A673 (cell line): ENCODE measurements at regions not wholly inside any gene's neighbourhood (a gene's known extent, or its start where the extent isn't known, plus 50 kb on each side); places are given as distances from the start of the nearest gene placed in this dataset.

Source experiments
- BruUV-seq: library from RNA; stranded (reverse); fragments of 400-500 nt; replicated peaks from 2 replicates; lab custom pipeline; 2021; lab: Mats Ljungman, UMichigan
- CTCF ChIA-PET: fragments of 300-600 bp; sonication (Branson Sonifier 250); formaldehyde crosslinking; loops from one replicate; lab custom pipeline; 2022; ENCODE audit warnings: antibody characterized with exemption; lab: Charles Lee
- POLR2A ChIA-PET: fragments of 300-600 bp; sonication (Branson Sonifier 250); formaldehyde crosslinking; loops from one replicate; lab custom pipeline; 2022; ENCODE audit warnings: antibody characterized with exemption; ENCODE audit not compliant: low non-redundant PET; lab: Charles Lee
- DNase-seq: peaks from one replicate; pipeline ENCODE4 v3.0.0-alpha.2; 2015; ENCODE audit warnings: low spot score
- H3K27ac ChIP-seq: fragments of 200-600 bp; sonication (generic); 2 replicates; pipeline ENCODE4 v1.5.1; 2016; ENCODE audit warnings: mixed run types, low read depth, mild to moderate bottlenecking, mixed read lengths, antibody characterized with exemption, low read length; ENCODE audit not compliant: poor library complexity, severe bottlenecking
- H3K27me3 ChIP-seq: fragments of 200-600 bp; sonication (generic); replicated peaks from 2 replicates; pipeline ENCODE4 v1.6.1; 2017; ENCODE audit warnings: mixed run types, low read depth, mild to moderate bottlenecking, mixed read lengths, antibody characterized with exemption, low read length; ENCODE audit not compliant: insufficient read depth, poor library complexity
- H3K36me3 ChIP-seq: fragments of 200-600 bp; sonication (generic); 2 replicates; pipeline ENCODE4 v1.6.1; 2016; ENCODE audit warnings: mixed run types, mild to moderate bottlenecking, mixed read lengths, antibody characterized with exemption, low read length; ENCODE audit not compliant: insufficient read depth, poor library complexity, severe bottlenecking
- H3K4me1 ChIP-seq: fragments of 200-600 bp; sonication (generic); 2 replicates; pipeline ENCODE4 v1.6.1; 2017; ENCODE audit warnings: mixed run types, mild to moderate bottlenecking, mixed read lengths, antibody characterized with exemption, low read length; ENCODE audit not compliant: insufficient read depth, poor library complexity, severe bottlenecking
- H3K4me3 ChIP-seq: fragments of 200-600 bp; sonication (generic); 2 replicates; pipeline ENCODE4 v1.5.1; 2016; ENCODE audit warnings: low read depth, mixed run types, mild to moderate bottlenecking, mixed read lengths, low read length; ENCODE audit not compliant: poor library complexity, severe bottlenecking
- H3K9me3 ChIP-seq: fragments of 200-600 bp; sonication (generic); 2 replicates; pipeline ENCODE4 v1.6.1; 2016; ENCODE audit warnings: mixed run types, low read depth, mild to moderate bottlenecking, mixed read lengths, antibody characterized with exemption, low read length; ENCODE audit not compliant: poor library complexity, severe bottlenecking
- CTCF ChIP-seq: fragments of 300-800, 200-600 bp; sonication (generic); conservative IDR thresholded peaks from 2 replicates; pipeline ENCODE4 v1.5.1; 2017; ENCODE audit warnings: low read depth, mild to moderate bottlenecking, antibody characterized with exemption, low read length, moderate library complexity, mixed read lengths
- EZH2 ChIP-seq: fragments of 200-600 bp; sonication (generic); IDR thresholded peaks from 2 replicates; pipeline ENCODE4 v1.6.1; 2017; ENCODE audit warnings: borderline replicate concordance, low read depth, mild to moderate bottlenecking, mixed read lengths, antibody characterized with exemption, low read length; ENCODE audit not compliant: poor library complexity, severe bottlenecking
- intact Hi-C: fragments of 100-400 bp; cut with micrococcal nuclease; formaldehyde crosslinking; loops from one replicate; pipeline ENCODE4 v1.10.0; 2022; ENCODE audit not compliant: unreplicated experiment

DNA sequence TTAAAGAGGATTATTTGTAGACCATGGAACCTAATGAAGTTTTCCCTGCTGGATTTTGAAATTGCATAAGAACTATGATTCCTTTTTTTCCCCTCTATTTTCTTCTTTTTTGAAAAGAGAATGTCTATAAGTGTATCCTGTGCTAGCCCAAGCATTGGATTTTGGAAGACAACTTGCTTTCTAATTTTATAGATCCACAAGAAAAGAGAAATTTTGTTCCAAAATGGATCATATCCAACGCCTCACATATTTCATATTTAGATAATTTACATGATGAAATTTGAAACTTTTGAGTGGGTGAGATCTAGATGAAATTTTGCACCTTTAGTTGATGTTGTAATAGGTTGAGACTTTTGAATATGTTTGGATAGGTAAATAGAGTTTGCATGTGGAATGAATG, 978.7 kb downstream of the MRPL39 start:
- peaks cover 34% of the 10 kb centered on the region for H3K9me3 ChIP-seq
- ChIA-PET POLR2A (no interaction called here), CTCF (no interaction called here)
- H3K4me3 ChIP-seq = no peak overlapping the region
- H3K4me1 ChIP-seq = no peaks in the 10 kb centered on the region
- H3K36me3 ChIP-seq = no peaks in the 10 kb centered on the region
- no peaks in the 10 kb centered on the region for H3K27me3 ChIP-seq
- TF ChIP-seq EZH2 = no peak
- no peak for TF ChIP-seq CTCF
- no peak overlapping the region for H3K27ac ChIP-seq
- intact Hi-C loops = no loop called here
- BruUV-seq = no TSS peak
- no peak for DNase-seq

DNA sequence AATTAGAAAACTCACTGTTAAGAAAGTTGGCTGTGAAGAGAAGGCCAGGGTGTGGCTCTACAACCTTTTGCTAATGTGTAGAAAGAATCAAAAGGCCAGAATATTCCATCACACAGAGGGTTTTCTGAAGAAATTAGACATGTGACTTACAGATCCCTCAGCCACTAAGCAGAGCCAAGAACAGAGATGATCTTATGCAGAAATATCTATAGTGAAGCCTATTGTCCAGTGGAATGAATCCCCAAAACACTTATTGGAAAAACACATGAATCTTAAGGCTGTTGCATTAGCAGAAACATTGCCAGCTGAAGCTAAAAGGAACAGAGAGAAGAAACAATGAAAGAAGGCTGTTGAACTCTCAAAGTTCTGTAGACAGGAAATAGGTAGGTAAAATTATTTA, 979.2 kb downstream of the MRPL39 start:
- Histone ChIP-seq H3K4me1 (no peaks in the 10 kb centered on the region), H3K27ac (no peak overlapping the region), H3K4me3 (no peak overlapping the region), H3K9me3 (peaks cover 39% of the 10 kb centered on the region), H3K36me3 (no peaks in the 10 kb centered on the region), H3K27me3 (no peaks in the 10 kb centered on the region)
- TF ChIP-seq CTCF = no peak
- no peak for TF ChIP-seq EZH2
- ChIA-PET CTCF (no interaction called here), POLR2A (no interaction called here)
- intact Hi-C loops = no loop called here
- no peak for DNase-seq
- no TSS peak for BruUV-seq

- ChIA-PET POLR2A (no interaction called here), CTCF (no interaction called here)
- no peak for TF ChIP-seq EZH2
- TF ChIP-seq CTCF = no peak
- Histone ChIP-seq H3K27me3 (no peaks in the 10 kb centered on the region), H3K27ac (no peak overlapping the region), H3K4me3 (no peak overlapping the region), H3K9me3 (peaks cover 14% of the 10 kb centered on the region), H3K36me3 (no peaks in the 10 kb centered on the region), H3K4me1 (no peaks in the 10 kb centered on the region)
- no peak for DNase-seq
- no TSS peak for BruUV-seq
- intact Hi-C loops = no loop called here
Measured at GRCh38 chr21:24617819-24618218, 989.5 kb downstream of the MRPL39 start.
